DOHH2 (cell line): ENCODE measurements at regions not wholly inside any gene's neighbourhood (a gene's known extent, or its start where the extent isn't known, plus 50 kb on each side); places are given as distances from the start of the nearest gene placed in this dataset.

Source experiments
- EZH2phosphoT487 ChIP-seq: fragments of 200-600 bp; sonication (generic); IDR thresholded peaks from 2 replicates; pipeline ENCODE4 v1.6.1; 2017; ENCODE audit warnings: borderline replicate concordance, mild to moderate bottlenecking, antibody characterized with exemption, low read length, moderate library complexity, mixed read lengths
- TF ChIP-seq, protein P1 (sequence below): fragments of 200-600 bp; sonication (generic); IDR thresholded peaks from one replicate; pipeline ENCODE4 v1.5.1; 2014; ENCODE audit warnings: antibody characterized with exemption, mild to moderate bottlenecking, low read depth, low read length; ENCODE audit not compliant: poor library complexity, severe bottlenecking

DNA sequence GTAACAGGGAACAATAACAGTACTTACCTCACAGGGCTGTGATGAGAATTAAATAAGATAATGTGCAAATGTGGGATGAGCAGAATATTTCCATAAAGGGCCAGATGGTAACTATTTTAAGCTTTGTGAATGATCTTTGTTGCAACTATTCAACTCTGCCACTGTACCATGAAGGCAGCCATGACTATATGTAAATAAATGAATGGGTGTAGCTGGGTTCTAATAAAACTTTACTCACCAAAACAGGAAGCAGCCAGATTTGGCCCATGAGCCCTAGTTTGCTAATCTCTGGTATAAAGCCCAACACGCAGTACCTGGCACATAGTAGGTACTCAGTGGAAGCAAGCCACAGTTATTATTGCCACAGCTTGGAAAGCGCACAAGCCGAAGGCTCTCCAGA lies 362.7 kb upstream of the PROK2 start:
- TF ChIP-seq, protein P1, sequence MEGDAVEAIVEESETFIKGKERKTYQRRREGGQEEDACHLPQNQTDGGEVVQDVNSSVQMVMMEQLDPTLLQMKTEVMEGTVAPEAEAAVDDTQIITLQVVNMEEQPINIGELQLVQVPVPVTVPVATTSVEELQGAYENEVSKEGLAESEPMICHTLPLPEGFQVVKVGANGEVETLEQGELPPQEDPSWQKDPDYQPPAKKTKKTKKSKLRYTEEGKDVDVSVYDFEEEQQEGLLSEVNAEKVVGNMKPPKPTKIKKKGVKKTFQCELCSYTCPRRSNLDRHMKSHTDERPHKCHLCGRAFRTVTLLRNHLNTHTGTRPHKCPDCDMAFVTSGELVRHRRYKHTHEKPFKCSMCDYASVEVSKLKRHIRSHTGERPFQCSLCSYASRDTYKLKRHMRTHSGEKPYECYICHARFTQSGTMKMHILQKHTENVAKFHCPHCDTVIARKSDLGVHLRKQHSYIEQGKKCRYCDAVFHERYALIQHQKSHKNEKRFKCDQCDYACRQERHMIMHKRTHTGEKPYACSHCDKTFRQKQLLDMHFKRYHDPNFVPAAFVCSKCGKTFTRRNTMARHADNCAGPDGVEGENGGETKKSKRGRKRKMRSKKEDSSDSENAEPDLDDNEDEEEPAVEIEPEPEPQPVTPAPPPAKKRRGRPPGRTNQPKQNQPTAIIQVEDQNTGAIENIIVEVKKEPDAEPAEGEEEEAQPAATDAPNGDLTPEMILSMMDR, result no peak
- TF ChIP-seq EZH2phosphoT487, result no peak
